ENCODE measurements at regions not wholly inside any gene's neighbourhood (a gene's known extent, or its start where the extent isn't known, plus 50 kb on each side); places are given as distances from the start of the nearest gene placed in this dataset.
A peak's percentile ranks its signal among the peaks of the same experiment; 100 is the strongest.

- no peaks in the 10 kb centered on the region for H3K4me1 ChIP-seq
- H3K4me3 ChIP-seq: no peak overlapping the region
- H3K9me3 ChIP-seq (replicated peaks): no peaks in the 10 kb centered on the region
- H3K27me3 ChIP-seq: no peaks in the 10 kb centered on the region
- no peak for DNase-seq
- no peak overlapping the region for H3K27ac ChIP-seq
- H3K36me3 ChIP-seq: no peaks in the 10 kb centered on the region
Observed at GRCh38 chr12:19933924-19934323, 434.4 kb upstream of the PDE3A start.

- H3K27ac ChIP-seq: no peak overlapping the region
- H3K27me3 ChIP-seq: no peaks in the 10 kb centered on the region
- no peak for DNase-seq
- H3K4me1 ChIP-seq: no peaks in the 10 kb centered on the region
- no peak overlapping the region for H3K4me3 ChIP-seq
- H3K9me3 ChIP-seq (replicated peaks): no peaks in the 10 kb centered on the region
- no peaks in the 10 kb centered on the region for H3K36me3 ChIP-seq
Observed at GRCh38 chr12:19937161-19937560, 431.2 kb upstream of the PDE3A start.

GRCh38 chr12:19938031-19938430, 430.3 kb upstream of the PDE3A start:
- no peaks in the 10 kb centered on the region for H3K9me3 ChIP-seq (replicated peaks)
- H3K36me3 ChIP-seq: no peaks in the 10 kb centered on the region
- H3K4me3 ChIP-seq: no peak overlapping the region
- no peaks in the 10 kb centered on the region for H3K4me1 ChIP-seq
- DNase-seq: no peak
- no peak overlapping the region for H3K27ac ChIP-seq
- no peaks in the 10 kb centered on the region for H3K27me3 ChIP-seq

GRCh38 chr12:19938491-19938890, 429.8 kb upstream of the PDE3A start:
- Histone ChIP-seq H3K27ac (no peak overlapping the region), H3K36me3 (no peaks in the 10 kb centered on the region), H3K4me3 (no peak overlapping the region), H3K27me3 (no peaks in the 10 kb centered on the region), H3K4me1 (no peaks in the 10 kb centered on the region), H3K9me3 (replicated peaks) (no peaks in the 10 kb centered on the region)
- DNase-seq: no peak

- Histone ChIP-seq H3K9me3 (replicated peaks) (no peaks in the 10 kb centered on the region), H3K4me3 (no peak overlapping the region), H3K36me3 (no peaks in the 10 kb centered on the region), H3K4me1 (peaks cover 5% of the 10 kb centered on the region), H3K27me3 (no peaks in the 10 kb centered on the region), H3K27ac (no peak overlapping the region)
- DNase-seq: no peak
Observed at GRCh38 chr12:19940267-19940666, 428.1 kb upstream of the PDE3A start.

GRCh38 chr12:19941096-19941495, 427.2 kb upstream of the PDE3A start:
- H3K4me3 ChIP-seq: no peak overlapping the region
- peaks cover 12% of the 10 kb centered on the region for H3K4me1 ChIP-seq
- no peak for DNase-seq
- no peaks in the 10 kb centered on the region for H3K36me3 ChIP-seq
- no peaks in the 10 kb centered on the region for H3K9me3 ChIP-seq (replicated peaks)
- no peaks in the 10 kb centered on the region for H3K27me3 ChIP-seq
- H3K27ac ChIP-seq: no peak overlapping the region

- peak; percentile 63 to 81 for DNase-seq
- Histone ChIP-seq H3K4me1 (peaks cover 14% of the 10 kb centered on the region), H3K27ac (peak overlapping the region; percentile 89)
Observed at GRCh38 chr12:19945559-19946435, 422.5 kb upstream of the PDE3A start.

GRCh38 chr12:19946550-19946949, 421.8 kb upstream of the PDE3A start:
- H3K27ac ChIP-seq: peak overlapping the region; percentile 89
- H3K9me3 ChIP-seq (replicated peaks): no peaks in the 10 kb centered on the region
- H3K36me3 ChIP-seq: no peaks in the 10 kb centered on the region
- H3K4me3 ChIP-seq: peak overlapping the region; percentile 26
- peak; percentile 51 to 77 for DNase-seq
- H3K27me3 ChIP-seq: no peaks in the 10 kb centered on the region
- H3K4me1 ChIP-seq: peaks cover 14% of the 10 kb centered on the region

More at GRCh38 chr12:19945559-19946435, 422.5 kb upstream of the PDE3A start:
- Histone ChIP-seq H3K27me3 (no peaks in the 10 kb centered on the region), H3K9me3 (replicated peaks) (no peaks in the 10 kb centered on the region), H3K36me3 (no peaks in the 10 kb centered on the region), H3K4me3 (peak overlapping the region; percentile 26)

GRCh38 chr12:19947344-19947743, 421.0 kb upstream of the PDE3A start:
- DNase-seq: no peak
- no peak overlapping the region for H3K4me3 ChIP-seq
- H3K27ac ChIP-seq: peak overlapping the region; percentile 89; the same call in 1 of the 2 replicates
- no peaks in the 10 kb centered on the region for H3K27me3 ChIP-seq
- H3K9me3 ChIP-seq (replicated peaks): no peaks in the 10 kb centered on the region
- peaks cover 14% of the 10 kb centered on the region for H3K4me1 ChIP-seq
- H3K36me3 ChIP-seq: no peaks in the 10 kb centered on the region

- no peak for DNase-seq
- Histone ChIP-seq H3K4me3 (no peak overlapping the region), H3K9me3 (replicated peaks) (no peaks in the 10 kb centered on the region), H3K27ac (no peak overlapping the region), H3K36me3 (no peaks in the 10 kb centered on the region), H3K27me3 (no peaks in the 10 kb centered on the region), H3K4me1 (no peaks in the 10 kb centered on the region)
Observed at GRCh38 chr12:19951664-19952063, 416.7 kb upstream of the PDE3A start.

GRCh38 chr12:19953734-19954133, 414.6 kb upstream of the PDE3A start:
- H3K4me1 ChIP-seq: peaks cover 4% of the 10 kb centered on the region; the same call in 1 of the 2 replicates
- H3K4me3 ChIP-seq: no peak overlapping the region
- H3K36me3 ChIP-seq: no peaks in the 10 kb centered on the region
- H3K27ac ChIP-seq: no peak overlapping the region
- no peak for DNase-seq
- no peaks in the 10 kb centered on the region for H3K27me3 ChIP-seq
- H3K9me3 ChIP-seq (replicated peaks): no peaks in the 10 kb centered on the region

- Histone ChIP-seq H3K9me3 (replicated peaks) (no peaks in the 10 kb centered on the region), H3K27me3 (no peaks in the 10 kb centered on the region), H3K4me3 (no peak overlapping the region), H3K27ac (no peak overlapping the region), H3K4me1 (peaks cover 8% of the 10 kb centered on the region; the same call in 1 of the 2 replicates), H3K36me3 (no peaks in the 10 kb centered on the region)
- no peak for DNase-seq
Observed at GRCh38 chr12:19954163-19954562, 414.2 kb upstream of the PDE3A start.

GRCh38 chr12:19957308-19958125, 410.8 kb upstream of the PDE3A start:
- no peaks in the 10 kb centered on the region for H3K27me3 ChIP-seq
- H3K4me1 ChIP-seq: peaks cover 12% of the 10 kb centered on the region; the same call in 1 of the 2 replicates
- no peaks in the 10 kb centered on the region for H3K36me3 ChIP-seq
- no peaks in the 10 kb centered on the region for H3K9me3 ChIP-seq (replicated peaks)
- H3K27ac ChIP-seq: peak overlapping the region; percentile 17; the same call in 1 of the 2 replicates
- H3K4me3 ChIP-seq: no peak overlapping the region
- no peak for DNase-seq

- DNase-seq: no peak
- no peaks in the 10 kb centered on the region for H3K27me3 ChIP-seq
- no peaks in the 10 kb centered on the region for H3K9me3 ChIP-seq (replicated peaks)
- H3K4me1 ChIP-seq: peaks cover 12% of the 10 kb centered on the region; the same call in 1 of the 2 replicates
- no peak overlapping the region for H3K4me3 ChIP-seq
- peak overlapping the region; percentile 17; the same call in 1 of the 2 replicates for H3K27ac ChIP-seq
- no peaks in the 10 kb centered on the region for H3K36me3 ChIP-seq
Observed at GRCh38 chr12:19958389-19958788, 409.9 kb upstream of the PDE3A start.

GRCh38 chr12:19959353-19959752, 409.0 kb upstream of the PDE3A start:
- no peaks in the 10 kb centered on the region for H3K27me3 ChIP-seq
- no peaks in the 10 kb centered on the region for H3K36me3 ChIP-seq
- peaks cover 12% of the 10 kb centered on the region; the same call in 1 of the 2 replicates for H3K4me1 ChIP-seq
- no peak overlapping the region for H3K4me3 ChIP-seq
- no peak for DNase-seq
- H3K9me3 ChIP-seq (replicated peaks): no peaks in the 10 kb centered on the region
- H3K27ac ChIP-seq: no peak overlapping the region; the same call in 1 of the 2 replicates
